GM18511 (cell line): ENCODE measurements at regions not wholly inside any gene's neighbourhood (a gene's known extent, or its start where the extent isn't known, plus 50 kb on each side); places are given as distances from the start of the nearest gene placed in this dataset.

Experiments used
- ATAC-seq: cut with Tn5 transposase; IDR thresholded peaks from one replicate; pipeline ENCODE4 v1.9.1; 2021; ENCODE audit warnings: mild to moderate bottlenecking, moderate library complexity; ENCODE audit not compliant: unreplicated experiment

DNA sequence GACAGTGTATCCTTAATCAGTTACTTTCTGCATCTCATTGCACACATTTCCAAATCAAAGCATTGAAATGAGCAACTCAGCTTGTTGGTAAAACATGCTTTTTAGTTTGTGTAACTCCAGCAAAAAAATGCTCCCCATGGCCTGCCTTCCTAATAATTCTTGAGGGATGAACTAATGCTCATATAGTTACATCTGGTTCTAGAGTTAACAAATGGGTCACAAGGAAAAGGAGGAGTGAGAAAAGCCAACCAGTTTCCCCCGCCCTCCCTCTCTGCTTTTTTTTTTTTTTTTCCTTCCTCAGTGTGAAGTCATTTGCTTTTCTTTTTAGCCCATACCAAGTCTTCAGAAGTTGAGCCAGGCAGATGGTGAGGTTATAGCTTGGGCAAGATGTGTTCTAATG, 231.7 kb downstream of the MTX2 start:
- ATAC-seq = no peak

DNA sequence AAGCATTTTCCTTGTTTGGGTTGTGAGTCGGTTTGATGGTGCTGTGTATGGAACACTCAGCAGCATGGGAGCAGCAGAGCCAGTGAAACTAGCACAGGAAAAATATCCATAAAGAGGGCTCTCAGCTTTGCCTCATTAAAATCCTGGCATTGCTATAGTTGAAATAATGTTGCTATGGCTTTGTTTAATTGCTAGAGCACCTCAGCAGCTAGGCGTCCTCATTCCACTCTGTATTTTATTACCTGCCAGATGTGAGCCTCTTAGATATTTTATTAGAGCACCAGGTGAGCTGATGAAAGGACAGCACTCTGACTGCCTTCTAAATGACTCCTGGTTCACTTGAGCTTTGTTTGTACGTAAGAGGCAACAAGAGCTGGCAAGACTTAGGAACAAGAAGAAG, 232.4 kb downstream of the MTX2 start:
- no peak for ATAC-seq

DNA sequence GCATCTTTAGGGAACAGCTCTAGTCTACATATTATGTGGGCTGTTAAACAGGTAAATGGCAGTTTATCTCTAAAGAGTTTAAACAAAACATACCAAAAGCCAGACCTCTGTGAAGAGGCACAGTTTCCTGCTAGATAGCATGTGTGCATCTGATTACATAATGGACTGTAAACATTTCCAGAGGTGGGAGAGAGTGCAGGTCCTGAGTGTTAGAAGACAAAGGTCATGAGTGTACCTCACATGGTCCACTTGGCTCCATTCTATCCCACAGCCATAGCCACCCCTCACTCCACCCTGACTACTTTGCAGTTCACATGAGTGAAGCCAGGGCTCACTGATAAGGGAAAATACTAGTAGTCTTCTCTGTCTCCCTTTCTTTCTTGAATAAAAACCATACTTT, 233.4 kb downstream of the MTX2 start:
- ATAC-seq = no peak

DNA sequence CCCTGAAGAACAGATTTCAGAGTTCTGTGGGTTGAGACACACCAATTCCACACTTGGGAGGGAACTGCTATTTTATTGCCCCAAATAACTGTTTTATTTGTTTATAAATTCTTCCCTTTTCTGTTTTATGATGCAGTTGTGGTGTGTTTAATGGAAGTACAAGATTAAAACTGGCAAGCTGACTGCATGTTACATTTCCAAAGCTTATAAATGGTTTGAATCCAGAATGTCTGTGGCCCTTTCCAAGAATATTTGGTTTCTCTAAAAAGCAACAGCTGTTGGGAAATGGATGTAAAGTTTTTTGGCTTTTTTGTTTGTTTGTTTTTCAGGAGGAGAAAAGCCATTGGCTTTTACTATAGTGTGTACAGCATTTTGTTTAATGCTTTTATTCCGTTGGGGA, 234.5 kb downstream of the MTX2 start:
- ATAC-seq = no peak

DNA sequence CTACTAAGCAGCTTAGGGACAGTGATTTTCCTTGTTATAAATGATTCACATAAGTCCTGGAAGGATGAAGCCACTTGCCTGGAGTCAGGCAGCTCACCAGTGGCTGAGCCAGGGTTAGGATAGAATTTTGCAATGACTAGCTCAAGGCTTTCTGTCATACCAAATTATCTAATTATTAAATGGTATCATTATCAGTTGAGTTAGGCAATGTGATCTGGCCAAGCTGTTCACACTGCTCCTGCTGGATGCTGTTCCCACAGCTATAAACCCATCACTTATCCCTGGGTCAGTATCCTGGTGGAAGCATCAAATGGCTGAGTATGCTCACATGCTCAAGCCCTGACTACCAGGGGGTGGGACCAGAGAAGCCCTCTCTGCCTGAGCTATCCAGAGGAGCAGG, 235.2 kb downstream of the MTX2 start:
- no peak for ATAC-seq

DNA sequence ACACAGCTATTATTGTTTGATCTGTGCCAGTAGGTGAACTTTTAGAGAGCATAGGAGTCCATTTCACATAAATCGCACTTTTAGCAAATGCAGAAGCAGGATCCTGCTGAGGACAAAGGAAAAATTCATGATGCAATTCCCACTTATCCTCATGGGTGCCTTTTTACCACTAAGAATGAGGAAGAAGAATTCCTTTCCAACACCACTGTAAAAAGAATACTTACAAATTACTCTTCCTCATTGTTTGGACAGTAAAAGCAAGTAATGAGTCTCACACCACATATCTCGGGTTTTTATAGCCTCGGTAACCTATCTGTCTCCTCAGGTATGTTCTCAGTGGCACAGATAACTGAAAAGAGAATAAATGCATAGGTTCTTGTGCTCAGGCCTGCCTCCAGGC, 238.5 kb downstream of the MTX2 start:
- ATAC-seq = no peak

DNA sequence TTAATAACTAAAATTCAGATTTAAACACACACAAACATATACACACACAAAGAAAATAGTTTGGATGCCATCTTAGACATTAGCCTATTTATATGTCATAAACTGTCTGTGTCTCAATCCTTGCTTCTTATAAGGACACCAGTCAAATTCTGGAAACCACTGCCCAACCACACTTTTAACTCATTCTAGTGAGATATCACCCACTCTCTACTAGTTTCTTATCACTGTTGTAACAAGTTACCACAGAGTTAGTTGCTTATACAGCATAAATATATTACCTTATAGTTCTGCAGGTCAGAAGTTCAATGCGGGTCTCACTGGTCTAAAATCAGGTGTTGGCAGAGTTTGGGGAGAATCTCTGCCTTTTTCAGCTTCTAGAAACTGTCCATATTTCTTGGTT, 239.1 kb downstream of the MTX2 start:
- no peak for ATAC-seq

DNA sequence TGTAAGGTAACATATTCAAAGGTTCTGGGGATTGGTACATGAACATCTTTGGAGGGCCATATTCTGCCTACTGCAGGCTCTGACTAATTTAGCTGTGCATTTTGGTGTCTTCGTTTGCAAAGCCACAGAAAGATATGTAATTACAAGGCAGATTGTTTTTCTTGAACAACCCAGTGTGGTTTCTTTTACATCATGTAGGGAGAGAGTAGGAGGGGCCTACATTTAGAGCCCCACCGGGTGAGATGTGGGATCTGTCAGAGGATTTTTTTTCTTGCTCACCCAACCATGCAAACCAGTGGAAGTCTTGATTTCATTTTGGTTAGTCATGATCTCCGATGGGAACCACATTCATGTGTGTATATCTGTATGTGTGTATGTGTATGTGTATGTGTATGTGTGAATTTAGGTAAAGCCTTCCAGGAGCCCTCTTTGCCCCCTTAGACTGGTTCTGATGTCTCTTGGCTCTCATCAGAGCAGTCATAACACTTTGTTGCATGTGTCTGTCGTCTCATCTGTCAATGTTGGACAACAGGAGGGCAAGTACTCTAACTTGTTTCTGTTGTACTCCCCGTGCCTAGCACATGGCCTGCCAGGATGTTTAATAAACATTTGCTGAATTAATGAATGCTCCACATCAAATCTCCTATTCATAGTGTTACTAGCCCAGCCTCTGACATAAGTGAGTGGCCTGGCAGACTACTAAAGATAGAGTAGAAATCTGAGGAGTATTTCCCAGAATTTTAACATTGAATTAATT, 239.9 kb downstream of the MTX2 start:
- ATAC-seq = no peak

DNA sequence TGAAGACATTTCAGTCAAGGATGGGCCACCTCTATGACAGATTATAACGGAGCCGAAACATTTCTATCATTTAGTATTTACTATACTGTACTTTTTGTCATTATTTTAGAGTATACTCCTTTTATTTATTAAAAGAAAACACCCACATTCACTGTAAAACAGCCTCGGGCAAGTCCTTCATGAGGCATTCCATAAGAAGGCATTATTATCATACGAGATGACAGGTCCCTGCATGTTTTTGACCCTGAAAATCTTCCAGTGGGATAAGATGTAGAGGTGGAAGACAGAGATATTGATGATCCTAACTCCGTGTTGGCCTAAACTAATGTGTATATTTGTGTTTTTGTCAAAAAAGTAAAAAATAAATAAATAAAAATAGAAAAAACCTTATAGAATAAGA, 245.0 kb downstream of the MTX2 start:
- ATAC-seq = no peak

DNA sequence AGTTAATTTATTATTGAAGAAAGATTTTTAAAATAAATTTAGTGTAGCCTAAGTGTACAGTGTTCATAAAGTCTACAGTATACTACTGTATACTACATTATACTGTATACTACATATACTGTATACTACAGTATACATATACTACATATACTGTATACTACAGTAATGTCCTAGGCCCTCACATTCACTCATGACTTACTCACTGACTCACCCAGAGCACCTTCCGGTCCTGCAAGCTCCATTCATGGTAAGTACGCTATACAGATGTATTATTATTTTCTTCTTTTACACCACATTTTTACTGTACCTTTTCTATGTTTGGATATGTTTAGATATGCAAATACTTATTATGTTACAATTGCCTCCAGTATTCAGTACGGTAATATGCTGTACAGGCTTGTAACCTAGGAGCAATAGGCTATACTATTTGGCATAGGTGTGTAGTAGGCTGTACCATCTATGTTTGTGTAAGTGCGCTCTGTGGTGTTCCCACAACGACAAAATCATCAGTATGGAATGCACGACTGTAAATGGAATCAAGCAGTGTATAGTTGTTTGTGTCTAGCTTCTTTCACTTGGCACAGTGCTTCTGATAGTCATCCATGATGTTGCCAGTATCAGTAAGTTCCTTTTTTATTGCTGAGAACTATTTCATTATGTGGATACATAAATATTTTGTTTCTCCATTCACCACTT, 245.7 kb downstream of the MTX2 start:
- ATAC-seq = no peak

DNA sequence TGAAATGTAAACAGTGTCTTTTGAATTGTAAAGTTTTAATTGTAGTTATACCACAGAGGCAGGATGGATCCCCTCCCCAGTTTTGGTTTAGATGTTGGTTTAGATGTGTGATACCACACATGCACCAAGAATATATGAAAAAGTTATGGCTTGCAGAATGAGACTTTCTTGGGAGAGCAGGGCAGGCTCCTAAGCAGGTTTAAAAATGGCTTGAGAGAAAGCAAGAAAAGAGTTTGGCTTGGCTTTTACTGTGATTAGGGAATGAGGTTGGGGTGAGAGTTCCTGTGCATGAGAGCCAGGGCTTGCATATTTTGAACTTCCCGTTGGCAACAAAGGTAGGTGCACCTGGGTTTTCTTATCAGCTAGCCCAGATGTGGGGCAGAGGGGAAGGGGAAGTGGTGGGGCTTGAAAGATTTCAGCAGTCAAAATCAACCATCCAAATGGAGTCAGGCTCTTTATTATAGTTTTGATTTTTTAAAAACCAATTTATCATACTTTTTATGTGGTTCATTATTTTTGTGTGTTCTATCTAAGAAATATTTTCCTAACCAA, 246.9 kb downstream of the MTX2 start:
- ATAC-seq = no peak

DNA sequence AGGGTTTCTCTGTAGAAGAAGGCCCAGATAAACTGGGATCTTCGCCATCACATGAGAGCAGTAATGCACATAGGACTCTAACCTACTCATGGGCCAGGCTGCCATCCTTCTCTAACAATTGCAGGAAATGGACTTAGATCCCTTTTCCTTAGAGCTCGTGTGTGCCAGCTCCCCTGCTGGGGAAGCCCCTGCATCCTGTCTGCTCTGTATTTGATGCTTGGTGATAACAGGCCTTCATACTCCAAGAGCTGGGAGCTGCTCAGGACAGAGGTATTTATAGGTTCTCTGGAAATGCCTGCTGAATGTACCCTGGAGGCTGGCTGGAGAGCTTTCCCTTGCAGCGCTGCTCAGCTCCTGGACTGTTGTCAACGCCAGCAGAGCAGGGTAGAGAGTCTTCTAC, 249.6 kb downstream of the MTX2 start:
- ATAC-seq = no peak

DNA sequence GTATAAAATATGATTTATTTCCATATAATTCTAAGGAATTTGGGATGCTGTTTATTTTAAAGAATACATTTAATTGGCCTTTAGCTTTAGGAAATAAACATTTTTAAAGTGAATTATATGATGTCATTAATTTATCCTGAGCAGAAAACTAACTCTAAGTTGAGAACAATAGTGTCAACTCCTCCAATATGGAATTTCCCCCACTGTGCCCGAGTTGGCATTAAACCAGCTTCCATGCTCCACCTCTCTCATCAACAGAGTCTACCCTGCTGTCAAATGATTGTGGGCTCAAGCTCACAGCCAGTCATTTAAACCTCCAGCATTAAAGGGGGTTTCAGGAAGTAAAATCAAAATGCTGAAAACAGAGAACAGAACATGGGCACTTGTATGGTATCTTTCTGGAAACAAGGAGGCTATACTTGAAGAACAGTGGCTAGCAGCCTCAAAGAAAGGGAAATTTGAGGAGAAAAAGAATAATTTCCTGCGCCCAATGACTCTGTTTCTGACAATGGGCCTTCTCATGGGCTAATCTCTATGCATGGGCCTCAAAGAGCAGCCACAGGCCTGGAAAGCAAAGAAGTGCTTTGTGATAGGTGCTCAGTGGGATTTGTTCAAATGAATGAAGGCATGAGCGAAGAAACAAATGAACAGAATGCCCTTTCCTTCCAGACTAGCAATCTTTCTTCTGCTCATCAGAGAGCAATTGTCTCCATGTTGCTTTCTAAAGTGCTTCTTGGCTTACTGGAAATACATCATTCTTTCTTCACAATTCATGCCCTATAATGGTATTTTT, 252.8 kb downstream of the MTX2 start:
- ATAC-seq = no peak

DNA sequence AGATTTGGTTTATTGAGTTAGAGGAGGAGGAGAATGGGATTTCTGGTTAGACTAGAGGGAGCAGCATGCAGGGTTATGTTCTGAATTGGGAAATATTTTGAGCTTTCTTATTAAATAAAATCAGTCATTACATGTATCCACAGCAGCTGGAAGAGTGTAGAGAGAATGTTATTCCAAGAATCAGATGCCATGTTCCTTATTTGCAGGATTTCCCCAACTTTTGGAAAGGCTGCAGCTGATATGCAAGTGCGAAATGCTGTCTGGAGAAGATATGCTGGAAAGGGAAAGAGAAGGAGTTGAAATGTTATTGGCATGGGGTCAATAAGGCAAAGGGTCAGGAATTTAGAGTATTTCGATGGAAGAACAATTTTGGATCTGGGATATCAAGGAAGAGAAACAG, 255.8 kb downstream of the MTX2 start:
- ATAC-seq = no peak

DNA sequence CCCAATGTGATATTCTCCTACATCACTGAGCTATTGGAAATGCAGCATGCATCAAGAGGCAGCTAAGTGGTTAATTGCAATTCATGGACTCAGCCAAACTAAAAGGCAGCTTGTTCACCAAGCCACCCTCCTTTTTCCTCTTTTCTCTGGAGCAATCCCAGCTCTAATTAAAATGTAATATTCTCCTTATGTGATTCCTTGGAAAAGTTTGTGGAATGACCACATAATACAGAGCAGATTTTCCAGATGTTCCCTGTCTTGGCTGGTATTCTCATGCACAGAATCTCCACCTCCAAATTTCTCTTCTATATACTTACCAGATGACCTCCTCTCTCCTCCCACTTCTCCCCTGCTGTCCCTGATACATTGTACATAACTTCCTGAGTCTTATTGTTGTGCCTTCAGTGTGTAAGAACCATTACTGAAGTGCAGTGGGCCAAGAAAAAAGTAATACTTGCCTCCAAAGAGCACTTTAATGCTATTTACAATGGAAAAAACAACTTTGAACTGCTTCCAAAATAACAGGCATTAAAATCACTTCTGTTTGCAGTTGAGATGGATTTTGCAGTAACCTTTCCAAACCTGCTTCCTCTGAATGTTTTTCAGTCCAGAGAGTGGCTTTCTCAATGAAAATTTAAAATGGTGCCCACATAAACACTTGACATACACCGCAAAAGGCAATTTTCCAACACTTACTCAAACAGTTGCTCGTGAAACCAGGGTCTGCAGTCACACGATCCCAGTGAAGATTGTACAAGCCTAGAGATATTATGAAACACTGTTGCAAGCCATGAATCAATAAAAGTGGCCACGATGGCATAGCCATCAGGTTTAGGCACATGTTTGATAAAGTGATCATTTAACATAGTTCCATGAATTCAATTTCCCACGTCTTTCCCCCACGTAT, 258.0 kb downstream of the MTX2 start:
- ATAC-seq = no peak

DNA sequence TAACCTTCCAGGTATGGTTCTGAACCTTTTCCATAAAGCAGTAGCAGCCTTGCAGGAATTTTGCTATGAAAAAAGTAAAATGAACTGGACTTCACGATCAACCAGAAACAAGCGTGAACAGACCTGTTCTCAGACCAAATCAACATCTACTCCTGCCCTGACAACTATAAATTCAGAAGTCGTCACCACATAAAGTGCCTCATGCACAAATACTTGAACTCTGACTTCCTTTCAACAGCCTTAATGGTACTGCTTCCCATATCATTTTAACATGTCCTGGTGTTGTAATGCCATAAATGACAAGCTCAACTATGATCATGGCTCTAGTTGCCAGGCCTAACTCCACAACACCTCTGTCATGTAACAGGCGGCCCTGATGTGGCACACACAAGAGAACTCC, 262.4 kb downstream of the MTX2 start:
- no peak for ATAC-seq

DNA sequence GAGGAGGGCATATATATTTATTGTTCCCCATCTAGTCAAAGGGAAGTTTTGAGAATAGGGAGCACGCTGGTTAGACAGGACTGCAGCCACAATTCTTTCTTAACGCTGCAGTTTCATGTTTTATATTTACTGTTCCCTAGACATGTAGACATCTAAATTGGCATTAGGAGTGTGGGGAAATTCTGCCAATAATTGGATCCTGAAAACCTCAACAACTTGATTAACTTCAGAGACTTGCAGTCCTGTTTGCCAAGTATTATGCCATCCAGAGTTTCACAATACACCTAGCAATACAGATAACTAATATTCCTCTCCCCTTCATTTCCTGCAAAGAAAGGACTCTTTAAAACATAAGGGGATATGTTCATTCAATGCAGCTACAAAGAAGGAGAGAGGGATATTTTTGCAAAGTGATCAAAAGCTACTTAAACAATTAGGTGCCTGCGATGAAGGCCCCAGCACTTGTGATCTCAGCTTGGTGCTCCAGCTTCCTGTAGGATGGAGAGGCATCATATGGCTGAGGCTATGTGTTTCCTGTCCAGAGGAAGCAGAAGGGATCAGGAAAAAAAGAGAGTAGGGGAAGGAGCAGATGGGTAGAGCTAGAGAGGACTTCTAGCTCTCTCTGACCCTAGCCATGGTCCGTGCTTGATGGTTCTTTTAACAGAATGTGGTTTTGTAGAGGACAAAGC, 264.4 kb downstream of the MTX2 start:
- ATAC-seq = no peak

DNA sequence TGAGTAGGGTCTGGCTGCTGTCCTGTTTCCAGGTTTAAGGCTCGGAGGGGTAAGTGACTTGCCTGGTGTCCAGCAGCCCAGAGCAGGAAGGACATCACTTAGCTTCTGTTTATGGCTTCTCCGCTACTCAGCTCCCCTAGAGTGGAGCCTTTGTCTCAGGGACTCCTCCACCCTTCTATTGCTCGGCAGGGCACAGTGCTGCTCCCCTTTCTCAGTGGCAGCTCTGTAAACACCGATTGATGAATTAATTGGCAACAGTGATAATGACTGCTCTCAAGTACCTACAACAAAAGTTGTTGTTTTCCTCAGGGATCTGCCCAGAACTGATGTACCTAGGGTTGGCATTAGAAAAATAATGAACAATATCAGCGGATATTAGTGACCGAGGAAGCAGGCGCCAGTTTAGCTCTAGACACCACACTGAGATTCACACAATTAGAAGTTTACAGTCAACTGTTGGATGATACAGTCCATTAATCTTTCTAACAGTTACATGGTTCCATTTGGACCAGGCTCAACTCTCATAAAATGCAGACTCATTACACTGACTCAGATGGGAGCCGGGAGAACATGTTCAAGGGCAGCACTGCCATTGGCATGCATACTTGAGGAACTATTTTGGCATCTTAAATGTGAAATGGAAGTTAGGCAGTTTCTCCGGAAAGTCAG, 265.7 kb downstream of the MTX2 start:
- ATAC-seq = no peak

DNA sequence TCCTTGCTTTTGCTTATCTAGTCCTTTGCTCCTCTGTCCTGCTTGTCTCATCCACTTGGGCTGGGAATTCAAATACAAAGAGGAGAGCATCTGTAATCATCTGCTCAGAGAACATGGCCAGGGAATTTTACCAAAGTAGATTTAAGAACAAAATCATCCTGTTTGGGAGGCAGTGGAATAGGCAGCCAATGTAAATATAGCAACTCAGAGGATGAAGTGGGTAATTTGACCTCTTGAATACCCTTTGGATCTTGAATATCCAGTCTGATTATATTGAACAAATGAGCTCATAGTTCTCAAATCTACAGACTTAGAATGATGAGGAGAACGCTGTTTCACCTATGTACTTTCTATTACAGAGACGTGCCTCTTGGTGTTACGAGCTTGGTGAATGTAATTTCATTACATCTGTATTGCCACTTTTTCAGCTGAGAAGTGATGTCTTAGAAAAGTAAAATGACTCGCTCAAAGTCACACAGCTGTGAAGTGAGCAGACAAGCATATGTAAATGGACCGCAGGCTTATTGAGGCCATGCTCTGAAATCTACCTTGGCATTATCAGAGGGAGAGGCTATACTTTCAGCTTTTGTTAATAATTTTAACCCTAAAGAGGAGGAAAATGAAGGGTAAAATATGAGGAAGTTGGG, 266.3 kb downstream of the MTX2 start:
- no peak for ATAC-seq
